A673 (cell line): ENCODE measurements at regions not wholly inside any gene's neighbourhood (a gene's known extent, or its start where the extent isn't known, plus 50 kb on each side); places are given as distances from the start of the nearest gene placed in this dataset.

Source experiments
- CTCF ChIP-seq: fragments of 300-800, 200-600 bp; sonication (generic); conservative IDR thresholded peaks from 2 replicates; pipeline ENCODE4 v1.5.1; 2017; ENCODE audit warnings: low read depth, mild to moderate bottlenecking, antibody characterized with exemption, low read length, moderate library complexity, mixed read lengths
- EZH2 ChIP-seq: fragments of 200-600 bp; sonication (generic); IDR thresholded peaks from 2 replicates; pipeline ENCODE4 v1.6.1; 2017; ENCODE audit warnings: borderline replicate concordance, low read depth, mild to moderate bottlenecking, mixed read lengths, antibody characterized with exemption, low read length; ENCODE audit not compliant: poor library complexity, severe bottlenecking

- TF ChIP-seq CTCF (no peak), EZH2 (no peak)
Measured at GRCh38 chr12:18828483-18828882, 90.6 kb downstream of the CAPZA3 start.
